A673 (cell line): ENCODE measurements at regions not wholly inside any gene's neighbourhood (a gene's known extent, or its start where the extent isn't known, plus 50 kb on each side); places are given as distances from the start of the nearest gene placed in this dataset.

ENCODE experiments used
- BruUV-seq: library from RNA; stranded (reverse); fragments of 400-500 nt; replicated peaks from 2 replicates; lab custom pipeline; 2021; lab: Mats Ljungman, UMichigan
- CTCF ChIA-PET: fragments of 300-600 bp; sonication (Branson Sonifier 250); formaldehyde crosslinking; loops from one replicate; lab custom pipeline; 2022; ENCODE audit warnings: antibody characterized with exemption; lab: Charles Lee
- POLR2A ChIA-PET: fragments of 300-600 bp; sonication (Branson Sonifier 250); formaldehyde crosslinking; loops from one replicate; lab custom pipeline; 2022; ENCODE audit warnings: antibody characterized with exemption; ENCODE audit not compliant: low non-redundant PET; lab: Charles Lee
- DNase-seq: peaks from one replicate; pipeline ENCODE4 v3.0.0-alpha.2; 2015; ENCODE audit warnings: low spot score
- H3K27ac ChIP-seq: fragments of 200-600 bp; sonication (generic); 2 replicates; pipeline ENCODE4 v1.5.1; 2016; ENCODE audit warnings: mixed run types, low read depth, mild to moderate bottlenecking, mixed read lengths, antibody characterized with exemption, low read length; ENCODE audit not compliant: poor library complexity, severe bottlenecking
- H3K27me3 ChIP-seq: fragments of 200-600 bp; sonication (generic); replicated peaks from 2 replicates; pipeline ENCODE4 v1.6.1; 2017; ENCODE audit warnings: mixed run types, low read depth, mild to moderate bottlenecking, mixed read lengths, antibody characterized with exemption, low read length; ENCODE audit not compliant: insufficient read depth, poor library complexity
- H3K36me3 ChIP-seq: fragments of 200-600 bp; sonication (generic); 2 replicates; pipeline ENCODE4 v1.6.1; 2016; ENCODE audit warnings: mixed run types, mild to moderate bottlenecking, mixed read lengths, antibody characterized with exemption, low read length; ENCODE audit not compliant: insufficient read depth, poor library complexity, severe bottlenecking
- H3K4me1 ChIP-seq: fragments of 200-600 bp; sonication (generic); 2 replicates; pipeline ENCODE4 v1.6.1; 2017; ENCODE audit warnings: mixed run types, mild to moderate bottlenecking, mixed read lengths, antibody characterized with exemption, low read length; ENCODE audit not compliant: insufficient read depth, poor library complexity, severe bottlenecking
- H3K4me3 ChIP-seq: fragments of 200-600 bp; sonication (generic); 2 replicates; pipeline ENCODE4 v1.5.1; 2016; ENCODE audit warnings: low read depth, mixed run types, mild to moderate bottlenecking, mixed read lengths, low read length; ENCODE audit not compliant: poor library complexity, severe bottlenecking
- H3K9me3 ChIP-seq: fragments of 200-600 bp; sonication (generic); 2 replicates; pipeline ENCODE4 v1.6.1; 2016; ENCODE audit warnings: mixed run types, low read depth, mild to moderate bottlenecking, mixed read lengths, antibody characterized with exemption, low read length; ENCODE audit not compliant: poor library complexity, severe bottlenecking
- EZH2 ChIP-seq: fragments of 200-600 bp; sonication (generic); IDR thresholded peaks from 2 replicates; pipeline ENCODE4 v1.6.1; 2017; ENCODE audit warnings: borderline replicate concordance, low read depth, mild to moderate bottlenecking, mixed read lengths, antibody characterized with exemption, low read length; ENCODE audit not compliant: poor library complexity, severe bottlenecking
- intact Hi-C: fragments of 100-400 bp; cut with micrococcal nuclease; formaldehyde crosslinking; loops from one replicate; pipeline ENCODE4 v1.10.0; 2022; ENCODE audit not compliant: unreplicated experiment
- TF ChIP-seq, protein P1 (sequence below): fragments of 300-800, 200-600 bp; sonication (generic); conservative IDR thresholded peaks from 2 replicates; pipeline ENCODE4 v1.5.1; 2017; ENCODE audit warnings: low read depth, mild to moderate bottlenecking, antibody characterized with exemption, low read length, moderate library complexity, mixed read lengths

DNA sequence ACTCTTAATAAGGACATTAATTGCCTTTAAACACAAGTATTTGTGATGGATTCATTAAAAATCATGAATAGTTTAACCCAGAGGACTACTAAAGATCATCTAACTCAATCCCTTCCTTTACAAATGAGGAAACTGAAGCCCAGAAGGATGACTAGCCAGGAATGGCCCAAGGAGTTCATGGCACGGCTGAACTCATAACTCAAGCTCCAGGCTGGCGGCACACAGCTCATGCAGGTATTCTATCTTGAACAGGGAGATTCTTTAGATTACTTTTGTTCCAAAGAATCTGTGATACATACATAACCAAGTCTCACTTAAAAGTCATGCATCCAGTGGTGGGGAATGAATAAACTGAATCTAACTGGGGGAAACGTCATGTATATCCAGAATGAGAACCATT, 495.5 kb downstream of the ACTL7B start:
- no peak overlapping the region for H3K27ac ChIP-seq
- CTCF ChIA-PET = no interaction called here
- TF ChIP-seq, protein P1, sequence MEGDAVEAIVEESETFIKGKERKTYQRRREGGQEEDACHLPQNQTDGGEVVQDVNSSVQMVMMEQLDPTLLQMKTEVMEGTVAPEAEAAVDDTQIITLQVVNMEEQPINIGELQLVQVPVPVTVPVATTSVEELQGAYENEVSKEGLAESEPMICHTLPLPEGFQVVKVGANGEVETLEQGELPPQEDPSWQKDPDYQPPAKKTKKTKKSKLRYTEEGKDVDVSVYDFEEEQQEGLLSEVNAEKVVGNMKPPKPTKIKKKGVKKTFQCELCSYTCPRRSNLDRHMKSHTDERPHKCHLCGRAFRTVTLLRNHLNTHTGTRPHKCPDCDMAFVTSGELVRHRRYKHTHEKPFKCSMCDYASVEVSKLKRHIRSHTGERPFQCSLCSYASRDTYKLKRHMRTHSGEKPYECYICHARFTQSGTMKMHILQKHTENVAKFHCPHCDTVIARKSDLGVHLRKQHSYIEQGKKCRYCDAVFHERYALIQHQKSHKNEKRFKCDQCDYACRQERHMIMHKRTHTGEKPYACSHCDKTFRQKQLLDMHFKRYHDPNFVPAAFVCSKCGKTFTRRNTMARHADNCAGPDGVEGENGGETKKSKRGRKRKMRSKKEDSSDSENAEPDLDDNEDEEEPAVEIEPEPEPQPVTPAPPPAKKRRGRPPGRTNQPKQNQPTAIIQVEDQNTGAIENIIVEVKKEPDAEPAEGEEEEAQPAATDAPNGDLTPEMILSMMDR = no peak
- no peak for TF ChIP-seq EZH2
- no peak for DNase-seq
- no peak overlapping the region for H3K4me3 ChIP-seq
- no peaks in the 10 kb centered on the region for H3K9me3 ChIP-seq
- no peaks in the 10 kb centered on the region for H3K4me1 ChIP-seq
- no peaks in the 10 kb centered on the region for H3K36me3 ChIP-seq
- no TSS peak for BruUV-seq
- no peaks in the 10 kb centered on the region for H3K27me3 ChIP-seq
- POLR2A ChIA-PET = no interaction called here
- intact Hi-C loops = no loop called here

DNA sequence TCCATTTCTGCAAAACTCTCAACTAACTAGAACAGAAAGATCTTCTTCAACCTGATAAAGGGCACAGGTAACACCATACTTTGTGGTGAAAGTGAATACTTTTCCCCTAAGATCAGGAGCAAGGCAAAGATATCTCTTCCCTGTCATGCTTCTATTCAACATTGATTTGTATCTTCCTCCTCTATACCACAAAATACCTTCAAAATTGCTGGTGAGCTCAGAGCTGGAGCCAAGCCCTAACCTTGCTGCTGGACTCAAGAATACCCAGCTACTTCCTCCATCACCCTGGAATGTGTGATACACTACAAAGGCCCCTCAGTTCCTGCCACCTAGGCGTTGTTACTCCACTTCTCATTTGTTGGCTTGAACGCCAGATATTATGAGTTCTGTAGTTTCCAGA, 499.0 kb downstream of the ACTL7B start:
- BruUV-seq = no TSS peak
- CTCF ChIA-PET = no interaction called here
- H3K4me3 ChIP-seq = no peak overlapping the region

DNA sequence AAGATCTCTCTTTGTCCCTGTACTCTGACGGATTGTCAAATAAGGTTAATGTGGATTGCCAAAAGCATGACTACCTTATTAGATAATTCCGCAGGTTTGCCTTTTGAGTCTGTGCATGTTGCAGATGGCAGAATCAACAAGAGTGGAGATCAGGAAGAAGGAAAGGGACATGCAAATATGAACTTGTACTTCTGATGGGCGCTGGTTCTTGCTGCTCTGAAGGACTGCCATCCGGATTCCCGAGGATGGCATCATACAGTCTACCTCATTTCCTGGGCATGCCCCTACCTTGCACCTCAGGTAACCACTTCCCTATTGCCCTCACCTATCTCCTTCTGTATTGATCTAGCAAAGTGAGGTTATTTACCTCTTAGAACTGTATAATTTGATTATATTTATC, 504.2 kb downstream of the ACTL7B start:
- no TSS peak for BruUV-seq
- no peak for DNase-seq
- intact Hi-C loops = no loop called here
- ChIA-PET CTCF (no interaction called here), POLR2A (no interaction called here)
- no peak overlapping the region for H3K4me3 ChIP-seq
- no peak for TF ChIP-seq EZH2
- TF ChIP-seq, protein P1 = no peak
- peaks cover 3% of the 10 kb centered on the region for H3K9me3 ChIP-seq
- H3K36me3 ChIP-seq = no peaks in the 10 kb centered on the region
- H3K27ac ChIP-seq = no peak overlapping the region
- H3K27me3 ChIP-seq = no peaks in the 10 kb centered on the region
- no peaks in the 10 kb centered on the region for H3K4me1 ChIP-seq

More for the DNA sequence above, 499.0 kb downstream of the ACTL7B start:
- no peaks in the 10 kb centered on the region for H3K4me1 ChIP-seq
- peaks cover 3% of the 10 kb centered on the region for H3K9me3 ChIP-seq
- no peaks in the 10 kb centered on the region for H3K27me3 ChIP-seq
- POLR2A ChIA-PET = no interaction called here
- intact Hi-C loops = no loop called here
- no peak for DNase-seq
- TF ChIP-seq, protein P1 = no peak
- H3K27ac ChIP-seq = no peak overlapping the region
- H3K36me3 ChIP-seq = no peaks in the 10 kb centered on the region
